VCaP (cell line): ENCODE measurements at regions not wholly inside any gene's neighbourhood (a gene's known extent, or its start where the extent isn't known, plus 50 kb on each side); places are given as distances from the start of the nearest gene placed in this dataset.

ENCODE experiments used
- H3K27ac ChIP-seq: fragments of 450-650 bp; 2 replicates; pipeline ENCODE4 v1.5.1; 2017
- CTCF ChIP-seq: fragments of 450-650 bp; conservative IDR thresholded peaks from 2 replicates; pipeline ENCODE4 v1.5.1; 2017; ENCODE audit warnings: mild to moderate bottlenecking, moderate library complexity

GRCh38 chr2:106020032-106020431, 174.1 kb downstream of the UXS1 start:
- H3K27ac ChIP-seq: no peak overlapping the region
- no peak for TF ChIP-seq CTCF

GRCh38 chr2:106018141-106018540, 176.0 kb downstream of the UXS1 start:
- no peak for TF ChIP-seq CTCF
- no peak overlapping the region for H3K27ac ChIP-seq

GRCh38 chr2:106012591-106013347, 181.3 kb downstream of the UXS1 start:
- no peak for TF ChIP-seq CTCF
- no peak overlapping the region for H3K27ac ChIP-seq

GRCh38 chr2:106012001-106012590, 182.0 kb downstream of the UXS1 start:
- no peak overlapping the region for H3K27ac ChIP-seq
- TF ChIP-seq CTCF: no peak

GRCh38 chr2:106011380-106011779, 182.7 kb downstream of the UXS1 start:
- H3K27ac ChIP-seq: no peak overlapping the region
- TF ChIP-seq CTCF: no peak

GRCh38 chr2:106010818-106011355, 183.2 kb downstream of the UXS1 start:
- no peak overlapping the region for H3K27ac ChIP-seq
- TF ChIP-seq CTCF: no peak

GRCh38 chr2:106009096-106009495, 185.0 kb downstream of the UXS1 start:
- H3K27ac ChIP-seq: no peak overlapping the region
- no peak for TF ChIP-seq CTCF
